Prostate gland (tissue), 2 donors: ENCODE measurements at regions not wholly inside any gene's neighbourhood (a gene's known extent, or its start where the extent isn't known, plus 50 kb on each side); places are given as distances from the start of the nearest gene placed in this dataset.
"Not testable (repeated sequence)": the region's sequence is repeated elsewhere in the genome, so short reads cannot be mapped to it uniquely, and the experiment has no call there.

Experiments used
- CTCF ChIP-seq, 4 experiments: fragments of 200-600 bp in 2 of 4; fragments of 450-650 bp in 2 of 4; sonication (generic) in 2 of 4; IDR thresholded peaks; 1 replicate in 3 of 4; 2 replicates in 1 of 4; pipeline ENCODE4 v1.5.1; 2016 to 2019; ENCODE audit warnings: antibody characterized with exemption in 4 of 4, mild to moderate bottlenecking in 2 of 4, moderate library complexity in 2 of 4
- POLR2A ChIP-seq: fragments of 450-650 bp; IDR thresholded peaks from one replicate; pipeline ENCODE4 v1.6.1; 2016; ENCODE audit warnings: antibody characterized with exemption, mild to moderate bottlenecking

- TF ChIP-seq CTCF (IDR thresholded peaks at IDR 0.05); POLR2A: not testable (repeated sequence)
These were observed 751.3 kb downstream of the SPATA31A1 start for GRCh38 chr9:40106783-40107248.
